ENCODE measurements at regions not wholly inside any gene's neighbourhood (a gene's known extent, or its start where the extent isn't known, plus 50 kb on each side); places are given as distances from the start of the nearest gene placed in this dataset.

DNA sequence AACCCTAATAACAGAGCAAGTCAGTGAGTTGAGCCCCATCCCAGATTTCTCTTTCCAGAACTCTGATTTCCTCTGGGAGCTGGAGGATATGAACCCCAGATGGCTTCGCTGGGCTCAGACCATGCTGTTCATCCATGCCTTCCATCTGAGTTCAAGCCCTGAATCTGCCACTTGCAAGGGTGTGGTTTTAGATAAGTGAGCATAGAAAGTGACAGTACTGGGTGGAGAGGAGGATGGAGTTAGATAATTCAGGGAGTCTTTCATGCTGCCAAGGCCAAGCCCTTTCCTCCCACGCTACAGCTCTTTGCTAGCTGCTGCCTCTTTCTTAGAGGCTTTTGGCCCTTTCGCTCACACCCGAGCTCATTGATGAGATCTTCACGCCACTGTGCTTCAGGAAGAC lies 57.2 kb upstream of the MAFB start:
- Histone ChIP-seq H3K4me1 (ENCODE audit: insufficient read depth, low read length) (no peaks in the 10 kb centered on the region), H3K9me3 (ENCODE audit: insufficient read depth, low read depth, low read length) (no peaks in the 10 kb centered on the region), H3K9ac (ENCODE audit: low read length) (no peak overlapping the region), H3K4me3 (ENCODE audit: insufficient read depth, low read depth, low read length) (no peak overlapping the region), H3K4me2 (ENCODE audit: low read length) (no peak overlapping the region), H3K27ac (ENCODE audit: low read depth, low read length) (no peak overlapping the region), H3K36me3 (ENCODE audit: insufficient read depth, low read length) (no peaks in the 10 kb centered on the region), H3K79me2 (ENCODE audit: insufficient read depth, low read length) (no peaks in the 10 kb centered on the region), H2AFZ (ENCODE audit: low read depth, low read length) (no peak overlapping the region), H4K20me1 (ENCODE audit: insufficient read depth, low read length) (no peaks in the 10 kb centered on the region), H3K27me3 (ENCODE audit: insufficient read depth, low read length) (peaks cover 11% of the 10 kb centered on the region)
- Mint-ChIP-seq H3K4me1 (ENCODE audit: low read depth, unreplicated experiment) (no peaks in the 10 kb centered on the region), H3K9me3 (ENCODE audit: unreplicated experiment) (no peaks in the 10 kb centered on the region), H3K27me3 (ENCODE audit: low read depth, unreplicated experiment) (peaks cover 47% of the 10 kb centered on the region), H3K36me3 (ENCODE audit: low read depth, unreplicated experiment) (no peaks in the 10 kb centered on the region), H3K4me3 (ENCODE audit: unreplicated experiment) (no peak overlapping the region), H3K27ac (ENCODE audit: unreplicated experiment) (no peak overlapping the region)
- DNase-seq (ENCODE audit: low read depth) (no peak), FAIRE-seq (no peak)
- TF ChIP-seq, protein P1, sequence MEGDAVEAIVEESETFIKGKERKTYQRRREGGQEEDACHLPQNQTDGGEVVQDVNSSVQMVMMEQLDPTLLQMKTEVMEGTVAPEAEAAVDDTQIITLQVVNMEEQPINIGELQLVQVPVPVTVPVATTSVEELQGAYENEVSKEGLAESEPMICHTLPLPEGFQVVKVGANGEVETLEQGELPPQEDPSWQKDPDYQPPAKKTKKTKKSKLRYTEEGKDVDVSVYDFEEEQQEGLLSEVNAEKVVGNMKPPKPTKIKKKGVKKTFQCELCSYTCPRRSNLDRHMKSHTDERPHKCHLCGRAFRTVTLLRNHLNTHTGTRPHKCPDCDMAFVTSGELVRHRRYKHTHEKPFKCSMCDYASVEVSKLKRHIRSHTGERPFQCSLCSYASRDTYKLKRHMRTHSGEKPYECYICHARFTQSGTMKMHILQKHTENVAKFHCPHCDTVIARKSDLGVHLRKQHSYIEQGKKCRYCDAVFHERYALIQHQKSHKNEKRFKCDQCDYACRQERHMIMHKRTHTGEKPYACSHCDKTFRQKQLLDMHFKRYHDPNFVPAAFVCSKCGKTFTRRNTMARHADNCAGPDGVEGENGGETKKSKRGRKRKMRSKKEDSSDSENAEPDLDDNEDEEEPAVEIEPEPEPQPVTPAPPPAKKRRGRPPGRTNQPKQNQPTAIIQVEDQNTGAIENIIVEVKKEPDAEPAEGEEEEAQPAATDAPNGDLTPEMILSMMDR (IDR thresholded peaks at IDR 0.05; ENCODE audit: insufficient read depth, low read depth, low read length): no peak
- no peak for TF ChIP-seq EZH2 (IDR thresholded peaks at IDR 0.05; ENCODE audit: insufficient read depth, low read length)

DNA sequence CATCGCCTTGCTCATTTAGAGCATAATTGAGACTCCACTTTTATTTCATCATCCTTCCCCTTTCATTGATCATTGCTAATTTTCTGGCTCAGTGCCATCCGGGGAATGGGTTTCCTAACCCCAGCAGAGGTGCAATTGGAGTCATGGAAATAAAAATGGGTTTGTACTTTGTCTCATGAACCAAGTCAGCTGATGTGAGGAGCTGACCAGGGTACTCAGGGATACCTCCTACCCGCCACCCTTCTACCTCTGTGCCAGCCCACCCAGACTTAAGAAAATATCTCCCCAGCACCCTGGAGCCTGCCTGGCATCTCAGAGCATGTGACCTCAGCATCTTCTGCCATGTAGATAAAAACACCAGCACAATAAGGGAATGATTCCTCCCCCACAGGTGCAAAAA lies 59.1 kb upstream of the MAFB start:
- Histone ChIP-seq H2AFZ (ENCODE audit: low read depth, low read length) (no peak overlapping the region), H4K20me1 (ENCODE audit: insufficient read depth, low read length) (no peaks in the 10 kb centered on the region), H3K4me1 (ENCODE audit: insufficient read depth, low read length) (no peaks in the 10 kb centered on the region), H3K79me2 (ENCODE audit: insufficient read depth, low read length) (no peaks in the 10 kb centered on the region), H3K9me3 (ENCODE audit: insufficient read depth, low read depth, low read length) (no peaks in the 10 kb centered on the region), H3K9ac (ENCODE audit: low read length) (no peak overlapping the region), H3K4me3 (ENCODE audit: insufficient read depth, low read depth, low read length) (no peak overlapping the region), H3K4me2 (ENCODE audit: low read length) (no peak overlapping the region), H3K27ac (ENCODE audit: low read depth, low read length) (no peak overlapping the region), H3K36me3 (ENCODE audit: insufficient read depth, low read length) (no peaks in the 10 kb centered on the region), H3K27me3 (ENCODE audit: insufficient read depth, low read length) (peaks cover 9% of the 10 kb centered on the region)
- Mint-ChIP-seq H3K4me3 (ENCODE audit: unreplicated experiment) (no peak overlapping the region), H3K4me1 (ENCODE audit: low read depth, unreplicated experiment) (no peaks in the 10 kb centered on the region), H3K36me3 (ENCODE audit: low read depth, unreplicated experiment) (no peaks in the 10 kb centered on the region), H3K27me3 (ENCODE audit: low read depth, unreplicated experiment) (peaks cover 42% of the 10 kb centered on the region), H3K9me3 (ENCODE audit: unreplicated experiment) (no peaks in the 10 kb centered on the region), H3K27ac (ENCODE audit: unreplicated experiment) (no peak overlapping the region)
- no peak for TF ChIP-seq EZH2 (IDR thresholded peaks at IDR 0.05; ENCODE audit: insufficient read depth, low read length)
- TF ChIP-seq, protein P1 (IDR thresholded peaks at IDR 0.05; ENCODE audit: insufficient read depth, low read depth, low read length): no peak
- DNase-seq (ENCODE audit: low read depth) (no peak), FAIRE-seq (no peak)

DNA sequence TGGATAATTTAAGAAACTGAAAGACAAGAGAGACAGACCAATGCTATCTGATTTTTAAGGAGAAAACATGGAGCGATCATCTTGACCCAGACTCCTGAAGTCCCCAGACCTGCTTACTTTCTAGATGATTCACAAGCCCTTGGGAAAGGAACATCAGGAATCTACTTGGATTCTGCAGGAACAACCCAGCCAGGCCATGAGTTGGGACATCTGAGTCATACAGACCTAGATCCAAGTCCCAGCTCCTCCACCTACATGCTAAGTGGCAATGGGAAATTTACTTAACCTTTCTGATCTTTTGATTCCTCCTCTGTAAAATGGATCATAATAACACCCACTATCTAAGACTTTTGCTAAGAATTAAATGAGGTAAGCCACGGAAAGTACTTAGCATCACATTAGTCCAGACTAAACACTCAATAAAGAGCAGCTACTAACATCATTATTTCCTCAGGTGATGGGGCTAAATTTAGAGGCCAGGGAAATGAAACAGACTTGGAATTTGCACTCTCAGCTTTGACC lies 61.0 kb upstream of the MAFB start:
- Histone ChIP-seq H3K36me3 (ENCODE audit: insufficient read depth, low read length) (no peaks in the 10 kb centered on the region), H3K27me3 (ENCODE audit: insufficient read depth, low read length) (no peaks in the 10 kb centered on the region), H3K4me3 (ENCODE audit: insufficient read depth, low read depth, low read length) (no peak overlapping the region), H3K27ac (ENCODE audit: low read depth, low read length) (no peak overlapping the region), H3K4me2 (ENCODE audit: low read length) (no peak overlapping the region), H3K9ac (ENCODE audit: low read length) (no peak overlapping the region), H2AFZ (ENCODE audit: low read depth, low read length) (no peak overlapping the region), H3K79me2 (ENCODE audit: insufficient read depth, low read length) (no peaks in the 10 kb centered on the region), H3K4me1 (ENCODE audit: insufficient read depth, low read length) (no peaks in the 10 kb centered on the region), H3K9me3 (ENCODE audit: insufficient read depth, low read depth, low read length) (no peaks in the 10 kb centered on the region), H4K20me1 (ENCODE audit: insufficient read depth, low read length) (no peaks in the 10 kb centered on the region)
- no peak for TF ChIP-seq EZH2 (IDR thresholded peaks at IDR 0.05; ENCODE audit: insufficient read depth, low read length)
- TF ChIP-seq, protein P1 (IDR thresholded peaks at IDR 0.05; ENCODE audit: insufficient read depth, low read depth, low read length): no peak
- Mint-ChIP-seq H3K4me3 (ENCODE audit: unreplicated experiment) (no peak overlapping the region), H3K27ac (ENCODE audit: unreplicated experiment) (no peak overlapping the region), H3K9me3 (ENCODE audit: unreplicated experiment) (no peaks in the 10 kb centered on the region), H3K4me1 (ENCODE audit: low read depth, unreplicated experiment) (no peaks in the 10 kb centered on the region), H3K36me3 (ENCODE audit: low read depth, unreplicated experiment) (no peaks in the 10 kb centered on the region), H3K27me3 (ENCODE audit: low read depth, unreplicated experiment) (peaks cover 38% of the 10 kb centered on the region)
- DNase-seq (ENCODE audit: low read depth) (no peak), FAIRE-seq (no peak)
